SU-DHL-6 (cell line): ENCODE measurements at regions not wholly inside any gene's neighbourhood (a gene's known extent, or its start where the extent isn't known, plus 50 kb on each side); places are given as distances from the start of the nearest gene placed in this dataset.

Experiments used
- H2AFZ ChIP-seq: fragments of 200-600 bp; sonication (generic); 2 replicates; pipeline ENCODE4 v1.6.1; 2014; ENCODE audit warnings: low read depth, mild to moderate bottlenecking, moderate library complexity, mixed read lengths, antibody characterized with exemption, low read length; ENCODE audit not compliant: severe bottlenecking
- H3F3A ChIP-seq: fragments of 200-600 bp; shearing (Covaris generic); 2 replicates; pipeline ENCODE4 v1.6.0; 2016; ENCODE audit warnings: antibody characterized with exemption, mild to moderate bottlenecking; ENCODE audit not compliant: insufficient read depth
- H3K27ac ChIP-seq: fragments of 200-600 bp; sonication (generic); 2 replicates; pipeline ENCODE4 v1.5.1; 2016; ENCODE audit warnings: low read depth, mild to moderate bottlenecking, low read length, moderate library complexity, mixed read lengths
- H3K27me3 ChIP-seq: fragments of 200-600 bp; sonication (generic), shearing (Covaris generic); 2 replicates; pipeline ENCODE4 v1.6.0; 2014; ENCODE audit warnings: mild to moderate bottlenecking, low read length
- H3K36me3 ChIP-seq: fragments of 200-600 bp; sonication (generic); 2 replicates; pipeline ENCODE4 v1.6.1; 2014; ENCODE audit warnings: mild to moderate bottlenecking, low read length, mixed read lengths
- H3K4me2 ChIP-seq: fragments of 300-600, 200-600 bp; shearing (Covaris generic), sonication (generic); 2 replicates; pipeline ENCODE4 v1.6.0; 2014; ENCODE audit warnings: low read length, low read depth, mild to moderate bottlenecking; ENCODE audit not compliant: poor library complexity, severe bottlenecking
- H3K4me3 ChIP-seq: fragments of 200-600 bp; sonication (generic); 2 replicates; pipeline ENCODE4 v1.5.1; 2014; ENCODE audit warnings: antibody characterized with exemption, low read length, mild to moderate bottlenecking, mixed read lengths; ENCODE audit not compliant: insufficient read depth, poor library complexity, severe bottlenecking
- H3K79me2 ChIP-seq: fragments of 200-600 bp; sonication (generic); 2 replicates; pipeline ENCODE4 v1.6.1; 2014; ENCODE audit warnings: mild to moderate bottlenecking, low read length, moderate library complexity; ENCODE audit not compliant: insufficient read depth
- H3K9ac ChIP-seq: fragments of 200-600 bp; sonication (generic); 2 replicates; pipeline ENCODE4 v1.7.0; 2014; ENCODE audit warnings: mild to moderate bottlenecking, low read length
- H3K9me2 ChIP-seq: fragments of 200-600 bp; sonication (generic); replicated peaks from 2 replicates; pipeline ENCODE4 v1.6.1; 2014; ENCODE audit warnings: low read length; ENCODE audit not compliant: insufficient read depth
- H3K9me3 ChIP-seq: fragments of 200-600 bp; sonication (generic); 2 replicates; pipeline ENCODE4 v1.6.1; 2014; ENCODE audit warnings: low read length, mixed read lengths; ENCODE audit not compliant: insufficient read depth
- H4K20me1 ChIP-seq: fragments of 200-600 bp; sonication (generic); 2 replicates; pipeline ENCODE4 v1.6.1; 2014; ENCODE audit warnings: low read depth, mild to moderate bottlenecking, antibody characterized with exemption, low read length, moderate library complexity, mixed read lengths
- CTCF ChIP-seq: fragments of 200-600 bp; sonication (generic); IDR thresholded peaks from one replicate; pipeline ENCODE4 v1.5.1; 2017; ENCODE audit warnings: antibody characterized with exemption, mild to moderate bottlenecking, low read length, moderate library complexity; ENCODE audit not compliant: insufficient read depth, poor library complexity, severe bottlenecking
- EZH2phosphoT487 ChIP-seq: fragments of 200-600 bp; sonication (generic), shearing (Covaris generic); conservative IDR thresholded peaks from 2 replicates; pipeline ENCODE4 v1.6.1; 2018; ENCODE audit warnings: mild to moderate bottlenecking, antibody characterized with exemption, low read length, moderate library complexity, mixed read lengths

- Histone ChIP-seq H3K9me2 (no peaks in the 10 kb centered on the region), H3K9ac (no peak overlapping the region), H3K4me2 (no peak overlapping the region), H3K27ac (no peak overlapping the region), H3F3A (no peaks in the 10 kb centered on the region), H2AFZ (no peak overlapping the region), H3K36me3 (no peaks in the 10 kb centered on the region), H4K20me1 (no peaks in the 10 kb centered on the region), H3K9me3 (no peaks in the 10 kb centered on the region), H3K79me2 (no peaks in the 10 kb centered on the region), H3K4me3 (no peak overlapping the region), H3K27me3 (no peaks in the 10 kb centered on the region)
- TF ChIP-seq EZH2phosphoT487 (no peak), CTCF (no peak)
Measured at GRCh38 chr20:9909167-9909566, 70.3 kb upstream of the PAK5 start.

- no peak overlapping the region for H3K4me2 ChIP-seq
- no peaks in the 10 kb centered on the region for H3K27me3 ChIP-seq
Measured at GRCh38 chr20:9903048-9903655, 64.3 kb upstream of the PAK5 start.

GRCh38 chr20:9889270-9889981 lies 50.5 kb upstream of the PAK5 start:
- no peaks in the 10 kb centered on the region for H4K20me1 ChIP-seq
- no peak overlapping the region for H3K4me2 ChIP-seq
- no peaks in the 10 kb centered on the region for H3K9me2 ChIP-seq
- no peak overlapping the region for H2AFZ ChIP-seq
- no peaks in the 10 kb centered on the region for H3K27me3 ChIP-seq
- H3K9me3 ChIP-seq = no peaks in the 10 kb centered on the region
- TF ChIP-seq CTCF = no peak
- no peak for TF ChIP-seq EZH2phosphoT487
- no peak overlapping the region for H3K27ac ChIP-seq
- H3K4me3 ChIP-seq = no peak overlapping the region
- H3F3A ChIP-seq = no peaks in the 10 kb centered on the region
- H3K9ac ChIP-seq = no peak overlapping the region
- no peaks in the 10 kb centered on the region for H3K36me3 ChIP-seq
- H3K79me2 ChIP-seq = no peaks in the 10 kb centered on the region

More at GRCh38 chr20:9903048-9903655, 64.3 kb upstream of the PAK5 start:
- no peak overlapping the region for H2AFZ ChIP-seq
- no peak overlapping the region for H3K27ac ChIP-seq
- H3F3A ChIP-seq = no peaks in the 10 kb centered on the region
- no peak for TF ChIP-seq EZH2phosphoT487
- TF ChIP-seq CTCF = peak; percentile 44
- no peaks in the 10 kb centered on the region for H3K36me3 ChIP-seq
- no peaks in the 10 kb centered on the region for H3K9me3 ChIP-seq
- H3K79me2 ChIP-seq = no peaks in the 10 kb centered on the region
- H3K4me3 ChIP-seq = no peak overlapping the region
- H3K9me2 ChIP-seq = no peaks in the 10 kb centered on the region
- no peak overlapping the region for H3K9ac ChIP-seq
- no peaks in the 10 kb centered on the region for H4K20me1 ChIP-seq
